Activated CD4-positive, alpha-beta memory T cell treated with anti-CD3 and anti-CD28 coated beads, Interleukin-2, amount 10 ng/mL, durations not matched to agents 7 days and 5 days (primary cell): ENCODE measurements at regions not wholly inside any gene's neighbourhood (a gene's known extent, or its start where the extent isn't known, plus 50 kb on each side); places are given as distances from the start of the nearest gene placed in this dataset.

Experiments used
- CTCF ChIA-PET: fragments of 350-600 bp; sonication (Branson Sonifier 250); formaldehyde crosslinking; loops from one replicate; lab custom pipeline; 2021; ENCODE audit warnings: antibody characterized with exemption, inconsistent platforms; lab: Charles Lee
- POLR2A ChIA-PET: fragments of 350-600 bp; sonication (Branson Sonifier 250); formaldehyde crosslinking; loops from one replicate; lab custom pipeline; 2021; ENCODE audit warnings: antibody characterized with exemption; lab: Charles Lee
- DNase-seq: peaks from one replicate; pipeline ENCODE4 v3.0.0-alpha.2; 2020
- H3K27ac Mint-ChIP-seq: one replicate; pipeline ENCODE4 v1.8.0; 2021; ENCODE audit warnings: mild to moderate bottlenecking, mixed read lengths
- H3K27me3 Mint-ChIP-seq: one replicate; pipeline ENCODE4 v1.8.0; 2021; ENCODE audit warnings: mixed read lengths
- H3K36me3 Mint-ChIP-seq: one replicate; pipeline ENCODE4 v1.8.0; 2021; ENCODE audit warnings: low read depth, mixed read lengths
- H3K4me1 Mint-ChIP-seq: one replicate; pipeline ENCODE4 v1.8.0; 2021; ENCODE audit warnings: mixed read lengths
- H3K4me3 Mint-ChIP-seq: one replicate; pipeline ENCODE4 v1.8.0; 2021; ENCODE audit warnings: mild to moderate bottlenecking, mixed read lengths
- H3K9me3 Mint-ChIP-seq: one replicate; pipeline ENCODE4 v1.8.0; 2021; ENCODE audit warnings: mixed read lengths

GRCh38 chr10:113967126-113967525 is 76.5 kb upstream of the ADRB1 start:
- H3K9me3 Mint-ChIP-seq = peaks cover 8% of the 10 kb centered on the region
- H3K4me3 Mint-ChIP-seq = no peak overlapping the region
- ChIA-PET CTCF (interaction anchor here (0.6 kb wide), 1 partner anchor 30 kb away, joined by 3 read pairs; no protein-coding TSS in a partner anchor), POLR2A (no interaction called here)
- H3K27ac Mint-ChIP-seq = no peak overlapping the region
- H3K36me3 Mint-ChIP-seq = no peaks in the 10 kb centered on the region
- peaks cover 8% of the 10 kb centered on the region for H3K27me3 Mint-ChIP-seq
- DNase-seq = no peak
- H3K4me1 Mint-ChIP-seq = peaks cover 8% of the 10 kb centered on the region

- H3K27me3 Mint-ChIP-seq = peaks cover 17% of the 10 kb centered on the region
- H3K4me1 Mint-ChIP-seq = no peaks in the 10 kb centered on the region
- H3K36me3 Mint-ChIP-seq = no peaks in the 10 kb centered on the region
- DNase-seq = no peak
- peaks cover 8% of the 10 kb centered on the region for H3K9me3 Mint-ChIP-seq
- POLR2A ChIA-PET = no interaction called here
- CTCF ChIA-PET = no interaction called here
- H3K4me3 Mint-ChIP-seq = no peak overlapping the region
- no peak overlapping the region for H3K27ac Mint-ChIP-seq
Observed at GRCh38 chr10:113970641-113971040, 73.0 kb upstream of the ADRB1 start.

GRCh38 chr10:113971349-113971973 is 72.2 kb upstream of the ADRB1 start:
- Mint-ChIP-seq H3K36me3 (no peaks in the 10 kb centered on the region), H3K4me1 (no peaks in the 10 kb centered on the region), H3K4me3 (no peak overlapping the region), H3K27ac (no peak overlapping the region), H3K27me3 (peaks cover 25% of the 10 kb centered on the region), H3K9me3 (peaks cover 8% of the 10 kb centered on the region)
- ChIA-PET CTCF (no interaction called here), POLR2A (no interaction called here)
- DNase-seq = no peak

- Mint-ChIP-seq H3K27ac (no peak overlapping the region), H3K27me3 (peaks cover 30% of the 10 kb centered on the region), H3K4me1 (no peaks in the 10 kb centered on the region), H3K36me3 (no peaks in the 10 kb centered on the region), H3K9me3 (peaks cover 4% of the 10 kb centered on the region), H3K4me3 (no peak overlapping the region)
- POLR2A ChIA-PET = no interaction called here
- DNase-seq = no peak
- CTCF ChIA-PET = no interaction called here
Observed at GRCh38 chr10:113977174-113977573, 66.5 kb upstream of the ADRB1 start.

GRCh38 chr10:113978802-113979201 is 64.9 kb upstream of the ADRB1 start:
- Mint-ChIP-seq H3K4me3 (no peak overlapping the region), H3K4me1 (peaks cover 6% of the 10 kb centered on the region), H3K27me3 (peaks cover 24% of the 10 kb centered on the region), H3K27ac (no peak overlapping the region), H3K9me3 (peaks cover 4% of the 10 kb centered on the region), H3K36me3 (no peaks in the 10 kb centered on the region)
- POLR2A ChIA-PET = no interaction called here
- CTCF ChIA-PET = no interaction called here
- DNase-seq = no peak

GRCh38 chr10:113979409-113979808 is 64.3 kb upstream of the ADRB1 start:
- ChIA-PET CTCF (no interaction called here), POLR2A (no interaction called here)
- Mint-ChIP-seq H3K9me3 (peaks cover 4% of the 10 kb centered on the region), H3K36me3 (no peaks in the 10 kb centered on the region), H3K27ac (no peak overlapping the region), H3K27me3 (peaks cover 26% of the 10 kb centered on the region), H3K4me1 (peaks cover 8% of the 10 kb centered on the region), H3K4me3 (no peak overlapping the region)
- no peak for DNase-seq

GRCh38 chr10:113980408-113981087 is 63.1 kb upstream of the ADRB1 start:
- no peak overlapping the region for H3K4me3 Mint-ChIP-seq
- H3K27ac Mint-ChIP-seq = no peak overlapping the region
- peaks cover 8% of the 10 kb centered on the region for H3K4me1 Mint-ChIP-seq
- peaks cover 4% of the 10 kb centered on the region for H3K9me3 Mint-ChIP-seq
- H3K36me3 Mint-ChIP-seq = no peaks in the 10 kb centered on the region
- POLR2A ChIA-PET = no interaction called here
- peaks cover 30% of the 10 kb centered on the region for H3K27me3 Mint-ChIP-seq
- DNase-seq = no peak
- CTCF ChIA-PET = interaction anchor here (0.5 to 0.7 kb wide), 2 partner anchors 29 to 108 kb away, joined by 3 read pairs; no protein-coding TSS in a partner anchor

- peaks cover 8% of the 10 kb centered on the region for H3K4me1 Mint-ChIP-seq
Observed at GRCh38 chr10:113982296-113982695, 61.4 kb upstream of the ADRB1 start.

GRCh38 chr10:113982769-113983168 is 60.9 kb upstream of the ADRB1 start:
- Mint-ChIP-seq H3K4me1 (peaks cover 10% of the 10 kb centered on the region), H3K9me3 (peaks cover 6% of the 10 kb centered on the region), H3K36me3 (peaks cover 3% of the 10 kb centered on the region), H3K27ac (no peak overlapping the region), H3K27me3 (peaks cover 21% of the 10 kb centered on the region), H3K4me3 (no peak overlapping the region)
- POLR2A ChIA-PET = interaction anchor here (1.6 kb wide), 1 partner anchor 22 kb away, joined by 10 read pairs; no protein-coding TSS in a partner anchor
- no peak for DNase-seq
- CTCF ChIA-PET = interaction anchor here (1.0 to 1.1 kb wide), 2 partner anchors 21 to 53 kb away, joined by 3 read pairs; no protein-coding TSS in a partner anchor

More at GRCh38 chr10:113982296-113982695, 61.4 kb upstream of the ADRB1 start:
- DNase-seq = no peak
- POLR2A ChIA-PET = interaction anchor here (1.6 kb wide), 1 partner anchor 21 kb away, joined by 10 read pairs; no protein-coding TSS in a partner anchor
- H3K27me3 Mint-ChIP-seq = peaks cover 19% of the 10 kb centered on the region
- H3K9me3 Mint-ChIP-seq = peaks cover 2% of the 10 kb centered on the region
- no peak overlapping the region for H3K4me3 Mint-ChIP-seq
- H3K27ac Mint-ChIP-seq = no peak overlapping the region
- H3K36me3 Mint-ChIP-seq = no peaks in the 10 kb centered on the region
- CTCF ChIA-PET = interaction anchor here (1.0 kb wide), 1 partner anchor 53 kb away, joined by 3 read pairs; no protein-coding TSS in a partner anchor

GRCh38 chr10:113983552-113983951 is 60.1 kb upstream of the ADRB1 start:
- Mint-ChIP-seq H3K36me3 (peaks cover 7% of the 10 kb centered on the region), H3K27me3 (peaks cover 28% of the 10 kb centered on the region), H3K9me3 (peaks cover 8% of the 10 kb centered on the region), H3K4me1 (peaks cover 14% of the 10 kb centered on the region), H3K27ac (no peak overlapping the region), H3K4me3 (no peak overlapping the region)
- CTCF ChIA-PET = interaction anchor here (1.0 to 1.1 kb wide), 2 partner anchors 22 to 52 kb away, joined by 3 read pairs; no protein-coding TSS in a partner anchor
- POLR2A ChIA-PET = interaction anchor here (1.6 kb wide), 1 partner anchor 22 kb away, joined by 10 read pairs; no protein-coding TSS in a partner anchor
- DNase-seq = peak; percentile 36

GRCh38 chr10:113985297-113985844 is 58.3 kb upstream of the ADRB1 start:
- Mint-ChIP-seq H3K9me3 (peaks cover 8% of the 10 kb centered on the region), H3K4me3 (no peak overlapping the region), H3K27me3 (peaks cover 41% of the 10 kb centered on the region), H3K4me1 (peaks cover 16% of the 10 kb centered on the region), H3K27ac (no peak overlapping the region), H3K36me3 (peaks cover 7% of the 10 kb centered on the region)
- CTCF ChIA-PET = no interaction called here
- no peak for DNase-seq
- POLR2A ChIA-PET = no interaction called here

- Mint-ChIP-seq H3K4me3 (no peak overlapping the region), H3K9me3 (peaks cover 8% of the 10 kb centered on the region), H3K4me1 (peaks cover 23% of the 10 kb centered on the region), H3K27me3 (peaks cover 46% of the 10 kb centered on the region), H3K27ac (no peak overlapping the region), H3K36me3 (peaks cover 7% of the 10 kb centered on the region)
- no peak for DNase-seq
- ChIA-PET POLR2A (no interaction called here), CTCF (no interaction called here)
Observed at GRCh38 chr10:113986316-113986715, 57.4 kb upstream of the ADRB1 start.

GRCh38 chr10:113987156-113987555 is 56.5 kb upstream of the ADRB1 start:
- Mint-ChIP-seq H3K27me3 (peaks cover 54% of the 10 kb centered on the region), H3K4me1 (peaks cover 25% of the 10 kb centered on the region), H3K27ac (no peak overlapping the region), H3K9me3 (peaks cover 8% of the 10 kb centered on the region), H3K4me3 (no peak overlapping the region), H3K36me3 (peaks cover 7% of the 10 kb centered on the region)
- POLR2A ChIA-PET = no interaction called here
- no peak for DNase-seq
- CTCF ChIA-PET = no interaction called here
